B cell (primary cell): ENCODE measurements at regions not wholly inside any gene's neighbourhood (a gene's known extent, or its start where the extent isn't known, plus 50 kb on each side); places are given as distances from the start of the nearest gene placed in this dataset.

Experiments
- ATAC-seq: fragments of 200-7000 bp; cut with Tn5 transposase; one replicate; pipeline ENCODE4 v1.10.0; 2021; ENCODE audit warnings: low read depth, mild to moderate bottlenecking, moderate number of reproducible peaks, moderate library complexity
- CTCF ChIA-PET: fragments of 350-600 bp; sonication (Branson Sonifier 250); formaldehyde crosslinking; loops from one replicate; lab custom pipeline; 2021; ENCODE audit warnings: antibody characterized with exemption, inconsistent platforms; lab: Charles Lee
- POLR2A ChIA-PET: fragments of 350-600 bp; sonication (Branson Sonifier 250); formaldehyde crosslinking; loops from one replicate; lab custom pipeline; 2021; ENCODE audit warnings: antibody characterized with exemption; lab: Charles Lee
- DNase-seq: peaks from one replicate; pipeline ENCODE4 v3.0.0; 2013
- H2AFZ ChIP-seq: 2 replicates; pipeline ENCODE4 v1.6.1; 2012; ENCODE audit warnings: mild to moderate bottlenecking, low read depth, low read length; ENCODE audit not compliant: insufficient read depth, poor library complexity, severe bottlenecking
- H3K27ac ChIP-seq, 2 donors: 1 replicate in 1 of 2; 2 replicates in 1 of 2; pipeline ENCODE4 v1.5.1; 2012 to 2013; ENCODE audit warnings: low read length in 2 of 2, mild to moderate bottlenecking in 2 of 2, moderate library complexity in 1 of 2
- H3K27me3 ChIP-seq, 4 experiments: fragments of 200-600 bp in 1 of 4; sonication (generic) in 1 of 4; replicated peaks in 1 of 4; 1 replicate in 2 of 4; 2 replicates in 2 of 4; pipeline versions ENCODE4 v1.6.1 to v1.7.0; 2013 to 2016; ENCODE audit warnings: low read length in 3 of 4, mild to moderate bottlenecking in 2 of 4, mixed read lengths in 1 of 4, moderate library complexity in 1 of 4; ENCODE audit not compliant: insufficient read depth in 4 of 4, control insufficient read depth in 3 of 4; ENCODE audit errors: control extremely low read depth in 1 of 4
- H3K36me3 ChIP-seq, 2 experiments: replicated peaks in 1 of 2; 1 replicate in 1 of 2; 2 replicates in 1 of 2; pipeline versions ENCODE4 v1.6.1 to v1.7.1; 2013; ENCODE audit warnings: low read length in 1 of 2; ENCODE audit not compliant: insufficient read depth in 2 of 2, control insufficient read depth in 1 of 2; ENCODE audit errors: control extremely low read depth in 1 of 2, extremely low read depth in 1 of 2
- H3K4me1 ChIP-seq, 2 donors: fragments of 200-600 bp in 1 of 2; sonication (generic) in 1 of 2; 1 replicate in 1 of 2; 2 replicates in 1 of 2; pipeline versions ENCODE4 v1.5.1 to v1.6.1; 2013 to 2017; ENCODE audit warnings: low read length in 2 of 2; ENCODE audit not compliant: control insufficient read depth in 2 of 2, insufficient read depth in 2 of 2
- H3K4me2 ChIP-seq: replicated peaks from 2 replicates; pipeline ENCODE3; 2012; ENCODE audit warnings: mild to moderate bottlenecking, low read depth, low read length; ENCODE audit not compliant: poor library complexity, severe bottlenecking
- H3K4me3 ChIP-seq, 5 experiments: fragments of 200-600 bp in 1 of 5; sonication (generic) in 1 of 5; 1 replicate in 3 of 5; 2 replicates in 2 of 5; pipeline versions ENCODE4 v1.5.1 to v1.7.0; 2011 to 2016; ENCODE audit warnings: low read length in 4 of 5, mild to moderate bottlenecking in 4 of 5, low read depth in 2 of 5, control low read depth in 1 of 5, moderate library complexity in 1 of 5; ENCODE audit not compliant: insufficient read depth in 1 of 5; ENCODE audit errors: control extremely low read depth in 1 of 5, extremely low read depth in 1 of 5
- H3K79me2 ChIP-seq: fragments of 200-600 bp; sonication (generic); one replicate; pipeline ENCODE4 v1.6.0; 2016; ENCODE audit warnings: low read length; ENCODE audit not compliant: control insufficient read depth, insufficient read depth
- H3K9ac ChIP-seq: fragments of 200-600 bp; sonication (generic); 2 replicates; pipeline ENCODE4 v1.6.1; 2017; ENCODE audit warnings: mild to moderate bottlenecking, low read length, moderate library complexity
- H3K9me3 ChIP-seq, 3 donors: one replicate each; pipeline versions ENCODE4 v1.6.1 to v1.7.1; 2013; ENCODE audit warnings: low read length in 2 of 3; ENCODE audit not compliant: control insufficient read depth in 2 of 3, insufficient read depth in 1 of 3; ENCODE audit errors: control extremely low read depth in 1 of 3
- H4K20me1 ChIP-seq: 2 replicates; pipeline ENCODE4 v1.6.0; 2012; ENCODE audit warnings: mild to moderate bottlenecking, low read length; ENCODE audit not compliant: insufficient read depth, control insufficient read depth, poor library complexity, severe bottlenecking
- H3K27ac Mint-ChIP-seq: one replicate; pipeline ENCODE4 v1.8.0; 2021; ENCODE audit warnings: mixed read lengths
- H3K27me3 Mint-ChIP-seq: one replicate; pipeline ENCODE4 v1.8.0; 2021; ENCODE audit warnings: mixed read lengths
- H3K4me1 Mint-ChIP-seq: one replicate; pipeline ENCODE4 v1.8.0; 2021; ENCODE audit warnings: mixed read lengths
- H3K4me3 Mint-ChIP-seq: one replicate; pipeline ENCODE4 v1.8.0; 2021; ENCODE audit warnings: mixed read lengths
- H3K9me3 Mint-ChIP-seq: one replicate; pipeline ENCODE4 v1.8.0; 2022; ENCODE audit warnings: mixed read lengths; ENCODE audit not compliant: insufficient read depth
- CTCF ChIP-seq: fragments of 200-600 bp; IDR thresholded peaks from one replicate; pipeline ENCODE4 v1.8.0; 2022; ENCODE audit warnings: antibody characterized with exemption, mild to moderate bottlenecking
- EZH2 ChIP-seq: IDR thresholded peaks from 2 replicates; pipeline ENCODE4 v1.6.1; 2012; ENCODE audit warnings: borderline replicate concordance, low read depth, mild to moderate bottlenecking, moderate library complexity, low read length; ENCODE audit not compliant: insufficient read depth, poor library complexity, severe bottlenecking
- WGBS: methylation state at CpG from one replicate; pipeline ENCODE4 v1.1.5; 2013; ENCODE audit warnings: missing lambda C conversion rate; ENCODE audit not compliant: insufficient coverage; 5-methylcytosine and 5-hydroxymethylcytosine counted together
- intact Hi-C: fragments of 100-400 bp; cut with micrococcal nuclease; formaldehyde crosslinking; loops from one replicate; pipeline ENCODE4 v1.10.0; 2022

GRCh38 chr3:181582619-181583018 is 129.1 kb upstream of the SOX2 start:
- peaks cover 3% of the 10 kb centered on the region for H3K9me3 Mint-ChIP-seq
- CTCF ChIA-PET: no interaction called here

GRCh38 chr3:181581656-181582055 is 130.1 kb upstream of the SOX2 start:
- H4K20me1 ChIP-seq: no peaks in the 10 kb centered on the region
- H3K27me3 ChIP-seq: no peaks in the 10 kb centered on the region
- H3K79me2 ChIP-seq: no peaks in the 10 kb centered on the region
- TF ChIP-seq EZH2 (no peak), CTCF (no peak)
- ATAC-seq: no peak
- H3K4me1 Mint-ChIP-seq: no peaks in the 10 kb centered on the region
- POLR2A ChIA-PET: no interaction called here
- no peaks in the 10 kb centered on the region for H3K4me1 ChIP-seq
- no peak overlapping the region for H2AFZ ChIP-seq
- no peak overlapping the region for H3K27ac ChIP-seq
- no peak overlapping the region for H3K4me2 ChIP-seq
- H3K4me3 ChIP-seq: no peak overlapping the region
- H3K9me3 Mint-ChIP-seq: peaks cover 3% of the 10 kb centered on the region
- no peak overlapping the region for H3K27ac Mint-ChIP-seq
- H3K27me3 Mint-ChIP-seq: no peaks in the 10 kb centered on the region
- no peak overlapping the region for H3K9ac ChIP-seq
- no peak overlapping the region for H3K4me3 Mint-ChIP-seq
- intact Hi-C loops: no loop called here
- WGBS: 100% methylated on average over 3 of the region's 4 CpGs
- no peak for DNase-seq
- CTCF ChIA-PET: no interaction called here
- no peaks in the 10 kb centered on the region for H3K36me3 ChIP-seq
- no peaks in the 10 kb centered on the region for H3K9me3 ChIP-seq

More at GRCh38 chr3:181582619-181583018, 129.1 kb upstream of the SOX2 start:
- Histone ChIP-seq H2AFZ (no peak overlapping the region), H3K36me3 (no peaks in the 10 kb centered on the region), H4K20me1 (no peaks in the 10 kb centered on the region), H3K4me2 (no peak overlapping the region), H3K9ac (no peak overlapping the region), H3K79me2 (no peaks in the 10 kb centered on the region), H3K9me3 (no peaks in the 10 kb centered on the region), H3K4me3 (no peak overlapping the region), H3K27me3 (no peaks in the 10 kb centered on the region), H3K27ac (no peak overlapping the region), H3K4me1 (no peaks in the 10 kb centered on the region)
- no peaks in the 10 kb centered on the region for H3K4me1 Mint-ChIP-seq
- no peak overlapping the region for H3K27ac Mint-ChIP-seq
- WGBS: 94% methylated on average over 3 of the region's 8 CpGs
- no peak for DNase-seq
- no peak for TF ChIP-seq EZH2
- no peak overlapping the region for H3K4me3 Mint-ChIP-seq
- POLR2A ChIA-PET: no interaction called here
- intact Hi-C loops: no loop called here
- no peaks in the 10 kb centered on the region for H3K27me3 Mint-ChIP-seq
- ATAC-seq: no peak
